K562 (cell line): ENCODE measurements at regions not wholly inside any gene's neighbourhood (a gene's known extent, or its start where the extent isn't known, plus 50 kb on each side); places are given as distances from the start of the nearest gene placed in this dataset.

ENCODE experiments used
- ATAC-seq: fragments of 200-7000 bp; cut with Tn5 transposase; 3 replicates; pipeline ENCODE4 v1.9.1; 2020; ENCODE audit warnings: moderate library complexity
- BruUV-seq: library from RNA; stranded (reverse); fragments of 400-500 nt; replicated peaks from 2 replicates; lab custom pipeline; 2021; lab: Mats Ljungman, UMichigan
- CTCF ChIA-PET: fragments of 300-600 bp; formaldehyde crosslinking; extraction: SDS; loops from one replicate; lab custom pipeline; 2021; ENCODE audit warnings: low intra/inter-chr PET ratio; lab: Yijun Ruan, JAX
- POLR2A ChIA-PET: fragments of 300-600, 350-650 bp; sonication (Branson Sonifier 250); formaldehyde crosslinking; extraction: SDS; loops from one replicate; lab custom pipeline; 2021; ENCODE audit warnings: antibody characterized with exemption, inconsistent platforms; lab: Yijun Ruan, JAX
- DNase-seq, 4 experiments: peaks; one replicate each; pipeline versions ENCODE4 v3.0.0 to v3.0.0-alpha.2; 2011 to 2018; ENCODE audit warnings: low spot score in 3 of 4, mixed read lengths in 3 of 4; ENCODE audit errors: extremely low read depth in 1 of 4
- FAIRE-seq: peaks from 2 replicates; lab custom pipeline; 2011; peaks lifted over from hg19 to GRCh38; lab: Jason Lieb, UNC
- H2AFZ ChIP-seq: 2 replicates; pipeline ENCODE4 v1.6.0; 2011; ENCODE audit warnings: low read depth, low read length, control low read depth, inconsistent platforms
- H3K27ac ChIP-seq: fragments of 200-600 bp; 3 replicates; pipeline ENCODE4 v1.8.0; 2011; ENCODE audit warnings: low read depth, mild to moderate bottlenecking, control low read depth, inconsistent platforms, low read length, moderate library complexity, mixed read lengths; ENCODE audit errors: extremely low read depth
- H3K27me3 ChIP-seq, 2 experiments: fragments of 300-600 bp in 1 of 2; 2 replicates in 1 of 2; 3 replicates in 1 of 2; pipeline versions ENCODE4 v1.6.0 to v1.8.0; 2011; ENCODE audit warnings: inconsistent platforms in 2 of 2, low read length in 2 of 2, mild to moderate bottlenecking in 1 of 2, mixed read lengths in 1 of 2, moderate library complexity in 1 of 2; ENCODE audit not compliant: control insufficient read depth in 2 of 2, insufficient read depth in 2 of 2
- H3K36me3 ChIP-seq: fragments of 300-600 bp; 3 replicates; pipeline ENCODE4 v1.8.0; 2011; ENCODE audit warnings: mild to moderate bottlenecking, low read length, inconsistent platforms; ENCODE audit not compliant: control insufficient read depth, insufficient read depth
- H3K4me1 ChIP-seq, 2 experiments: fragments of 200-600 bp in 1 of 2; replicated peaks in 1 of 2; 2 replicates in 1 of 2; 3 replicates in 1 of 2; pipeline versions ENCODE4 v1.5.1 to v1.8.0; 2011; ENCODE audit warnings: inconsistent platforms in 2 of 2, low read length in 2 of 2, mild to moderate bottlenecking in 1 of 2, mixed read lengths in 1 of 2, moderate library complexity in 1 of 2; ENCODE audit not compliant: control insufficient read depth in 2 of 2, insufficient read depth in 2 of 2
- H3K4me2 ChIP-seq: 2 replicates; pipeline ENCODE4 v1.6.1; 2011; ENCODE audit warnings: low read length, control low read depth, inconsistent platforms, mixed read lengths; ENCODE audit not compliant: insufficient read depth
- H3K4me3 ChIP-seq: fragments of 200-600 bp; sonication (generic), shearing (Covaris generic); 2 replicates; pipeline ENCODE4 v1.5.1; 2016; ENCODE audit warnings: control low read depth, inconsistent platforms
- H3K79me2 ChIP-seq: fragments of 200-600 bp; 3 replicates; pipeline ENCODE4 v1.8.0; 2011; ENCODE audit warnings: low read length, inconsistent platforms; ENCODE audit not compliant: control insufficient read depth, insufficient read depth
- H3K9ac ChIP-seq, 2 experiments: 2 replicates each; pipeline versions ENCODE4 v1.6.0 to v1.6.1; 2011; ENCODE audit warnings: low read depth in 2 of 2, low read length in 2 of 2, control low read depth in 1 of 2, inconsistent platforms in 1 of 2, mild to moderate bottlenecking in 1 of 2, mixed read lengths in 1 of 2; ENCODE audit not compliant: insufficient read depth in 1 of 2
- H3K9me1 ChIP-seq: one replicate; pipeline ENCODE4 v1.6.0; 2011; ENCODE audit warnings: inconsistent platforms, mild to moderate bottlenecking, low read length, moderate library complexity; ENCODE audit not compliant: control insufficient read depth, insufficient read depth
- H3K9me3 ChIP-seq: replicated peaks from 2 replicates; pipeline ENCODE4 v1.5.1; 2011; ENCODE audit warnings: low read depth, low read length, inconsistent platforms; ENCODE audit not compliant: control insufficient read depth, insufficient read depth
- H4K20me1 ChIP-seq: replicated peaks from 2 replicates; pipeline ENCODE4 v1.6.1; 2011; ENCODE audit warnings: low read length, inconsistent platforms, mixed read lengths; ENCODE audit not compliant: control insufficient read depth, insufficient read depth
- ELF2 ChIP-seq: fragments of 250-450 bp; sonication (Bioruptor Pico); IDR thresholded peaks from 2 replicates; pipeline ENCODE4 v1.5.0; 2021; ENCODE audit warnings: mild to moderate bottlenecking
- ERF ChIP-seq: fragments of 450-650 bp; formaldehyde crosslinking; IDR thresholded peaks from 2 replicates; pipeline ENCODE4 v1.4.0; 2020; ENCODE audit warnings: mild to moderate bottlenecking, mixed read lengths
- LCOR ChIP-seq: sonication (generic); formaldehyde crosslinking; IDR thresholded peaks from 2 replicates; pipeline ENCODE4 v1.8.0; 2022; ENCODE audit warnings: mild to moderate bottlenecking, missing genetic modification reagents
- NCOA4 ChIP-seq: fragments of 450-650 bp; IDR thresholded peaks from 2 replicates; pipeline ENCODE4 v1.6.1; 2018; ENCODE audit warnings: mild to moderate bottlenecking; ENCODE audit not compliant: partially characterized antibody
- NFATC3 ChIP-seq: fragments of 450-650 bp; IDR thresholded peaks from 2 replicates; pipeline ENCODE4 v1.6.1; 2017; ENCODE audit warnings: mild to moderate bottlenecking
- NFE2 ChIP-seq: IDR thresholded peaks from 2 replicates; pipeline ENCODE4 v1.6.1; 2014; ENCODE audit warnings: antibody characterized with exemption, low read depth
- NR4A1 ChIP-seq, 2 experiments: fragments of 250-450 bp in 1 of 2; fragments of 450-650 bp in 1 of 2; sonication (Bioruptor Pico) in 1 of 2; IDR thresholded peaks; 2 replicates each; pipeline versions ENCODE4 v1.4.0 to v1.6.1; 2016 to 2020; ENCODE audit warnings: mild to moderate bottlenecking in 2 of 2, missing compliant biosample characterization in 1 of 2, missing genetic modification characterization in 1 of 2, moderate library complexity in 1 of 2
- RHOXF2B ChIP-seq: fragments of 250-450 bp; sonication (Bioruptor Pico); conservative IDR thresholded peaks from 2 replicates; pipeline ENCODE4 v1.5.1; 2021
- SAP30 ChIP-seq: fragments of 200-600 bp; sonication (generic); IDR thresholded peaks from 2 replicates; pipeline ENCODE4 v1.6.1; 2012; ENCODE audit warnings: borderline replicate concordance, low read depth, mild to moderate bottlenecking, moderate library complexity, low read length, control low read depth, inconsistent platforms; ENCODE audit not compliant: insufficient read depth, poor library complexity, severe bottlenecking
- SMARCB1 ChIP-seq: IDR thresholded peaks from 2 replicates; pipeline ENCODE4 v1.6.1; 2011; ENCODE audit warnings: improper control_type of control experiment, low read depth; ENCODE audit not compliant: insufficient read length
- SMARCE1 ChIP-seq: fragments of 450-650 bp; IDR thresholded peaks from 2 replicates; pipeline ENCODE4 v1.7.1; 2016; ENCODE audit warnings: mild to moderate bottlenecking
- TCFL5 ChIP-seq: fragments of 250-450 bp; sonication (Bioruptor Pico); conservative IDR thresholded peaks from 2 replicates; pipeline ENCODE4 v1.6.1; 2021; ENCODE audit warnings: mild to moderate bottlenecking, moderate library complexity, matching md5 sums
- USF1 ChIP-seq: sonication (generic); formaldehyde crosslinking; IDR thresholded peaks from 2 replicates; pipeline ENCODE4 v1.9.0; 2022; ENCODE audit warnings: mild to moderate bottlenecking, missing genetic modification reagents
- ZNF668 ChIP-seq: fragments of 250-450 bp; sonication (Bioruptor Pico); IDR thresholded peaks from 2 replicates; pipeline ENCODE4 v1.8.0; 2022; ENCODE audit warnings: mild to moderate bottlenecking, inconsistent platforms
- in situ Hi-C: fragments of 300-500 bp; cut with MboI; formaldehyde crosslinking; loops from 4 replicates; pipeline ENCODE4 v1.15.0; 2018; ENCODE audit warnings: inconsistent platforms, mixed read lengths
- intact Hi-C: fragments of 100-400 bp; cut with micrococcal nuclease; formaldehyde crosslinking; loops from 2 replicates; pipeline ENCODE4 v1.14.2; 2022
- TF ChIP-seq, protein P1 (sequence below): sonication (generic); formaldehyde crosslinking; IDR thresholded peaks from 2 replicates; pipeline ENCODE4 v1.9.0; 2022; ENCODE audit warnings: mild to moderate bottlenecking, missing genetic modification reagents

- FAIRE-seq (no peak), DNase-seq (no peak), ATAC-seq (no peak)
- H3K27ac ChIP-seq, result no peak overlapping the region
- no peaks in the 10 kb centered on the region for H3K36me3 ChIP-seq
- BruUV-seq, result no TSS peak
- ChIA-PET CTCF (no interaction called here), POLR2A (no interaction called here)
- no peak overlapping the region for H3K4me2 ChIP-seq
- no peak overlapping the region for H3K4me3 ChIP-seq
- no peaks in the 10 kb centered on the region for H3K27me3 ChIP-seq
- intact Hi-C loops, result no loop called here
- TF ChIP-seq USF1 (CRISPR knock-in tag), result no peak
- TF ChIP-seq ERF, result no peak
- TF ChIP-seq SMARCB1, result no peak
- no peak for TF ChIP-seq NCOA4
- no peak for TF ChIP-seq NR4A1 (CRISPR knock-in tag; IDR thresholded peaks at IDR 0.05)
- TF ChIP-seq NR4A1 (tag; IDR thresholded peaks at IDR 0.05), result no peak
- no peak for TF ChIP-seq SMARCE1
- no peak for TF ChIP-seq RHOXF2B
- TF ChIP-seq NFE2, result no peak
- no peak for TF ChIP-seq TCFL5
- no peak for TF ChIP-seq ZNF668
- TF ChIP-seq SAP30, result no peak
- TF ChIP-seq, protein P1, sequence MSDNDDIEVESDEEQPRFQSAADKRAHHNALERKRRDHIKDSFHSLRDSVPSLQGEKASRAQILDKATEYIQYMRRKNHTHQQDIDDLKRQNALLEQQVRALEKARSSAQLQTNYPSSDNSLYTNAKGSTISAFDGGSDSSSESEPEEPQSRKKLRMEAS (CRISPR knock-in tag), result no peak
- no peak for TF ChIP-seq ELF2 (CRISPR knock-in tag)
- TF ChIP-seq LCOR (CRISPR knock-in tag), result no peak
- no peak for TF ChIP-seq NFATC3
- TF ChIP-seq, all 486 proteins: peak for 0
- no peaks in the 10 kb centered on the region for H3K79me2 ChIP-seq
- no peaks in the 10 kb centered on the region for H3K9me3 ChIP-seq
- H3K9ac ChIP-seq, result no peak overlapping the region
- in situ Hi-C loops, result no loop called here
- no peaks in the 10 kb centered on the region for H3K4me1 ChIP-seq
- no peaks in the 10 kb centered on the region for H3K9me1 ChIP-seq
- no peaks in the 10 kb centered on the region for H4K20me1 ChIP-seq
- H2AFZ ChIP-seq, result no peak overlapping the region
These were observed 374.9 kb downstream of the MCTP2 start for GRCh38 chr15:94606286-94606685.
